H9 (cell line): ENCODE measurements at regions not wholly inside any gene's neighbourhood (a gene's known extent, or its start where the extent isn't known, plus 50 kb on each side); places are given as distances from the start of the nearest gene placed in this dataset.
A peak's percentile ranks its signal among the peaks of the same experiment; 100 is the strongest.

Experiments used
- DNase-seq: peaks from one replicate; pipeline ENCODE4 v3.0.0-alpha.2; 2017
- H2AFZ ChIP-seq: one replicate; pipeline ENCODE4 v1.6.1; 2013; ENCODE audit warnings: mild to moderate bottlenecking, low read length, control low read depth, moderate library complexity
- H2AK5ac ChIP-seq: 2 replicates; pipeline ENCODE4 v1.6.1; 2013; ENCODE audit warnings: low read length, control low read depth, mixed read lengths; ENCODE audit not compliant: insufficient read length
- H2BK120ac ChIP-seq: one replicate; pipeline ENCODE4 v1.6.1; 2013; ENCODE audit warnings: low read depth, mild to moderate bottlenecking, low read length, control low read depth, inconsistent platforms; ENCODE audit not compliant: poor library complexity, severe bottlenecking
- H2BK12ac ChIP-seq: 2 replicates; pipeline ENCODE4 v1.6.1; 2013; ENCODE audit warnings: low read length, control low read depth, mixed read lengths, low read depth; ENCODE audit not compliant: insufficient read length
- H2BK15ac ChIP-seq: 2 replicates; pipeline ENCODE4 v1.6.1; 2013; ENCODE audit warnings: low read depth, low read length, control low read depth
- H2BK20ac ChIP-seq: one replicate; pipeline ENCODE4 v1.6.1; 2013; ENCODE audit warnings: low read depth, mild to moderate bottlenecking, low read length, control low read depth, inconsistent platforms; ENCODE audit not compliant: poor library complexity, severe bottlenecking
- H2BK5ac ChIP-seq: 2 replicates; pipeline ENCODE4 v1.6.1; 2013; ENCODE audit warnings: low read length, control low read depth, mixed read lengths; ENCODE audit not compliant: insufficient read length
- H3K14ac ChIP-seq: 2 replicates; pipeline ENCODE4 v1.6.1; 2013; ENCODE audit warnings: low read length, control low read depth; ENCODE audit not compliant: insufficient read depth
- H3K18ac ChIP-seq: 2 replicates; pipeline ENCODE4 v1.6.1; 2013; ENCODE audit warnings: low read depth, mild to moderate bottlenecking, mixed read lengths, low read length, control low read depth; ENCODE audit not compliant: insufficient read length
- H3K23ac ChIP-seq: 2 replicates; pipeline ENCODE4 v1.6.1; 2013; ENCODE audit warnings: low read length, control low read depth, mixed read lengths, low read depth; ENCODE audit not compliant: insufficient read length
- H3K23me2 ChIP-seq: 2 replicates; pipeline ENCODE4 v1.6.1; 2013; ENCODE audit warnings: low read depth, mild to moderate bottlenecking, mixed read lengths, low read length, control low read depth; ENCODE audit not compliant: insufficient read length, poor library complexity, severe bottlenecking
- H3K27ac ChIP-seq: 2 replicates; pipeline ENCODE4 v1.5.1; 2013; ENCODE audit warnings: low read length, control low read depth, mixed read lengths, low read depth; ENCODE audit not compliant: insufficient read length
- H3K27me3 ChIP-seq: 2 replicates; pipeline ENCODE4 v1.6.1; 2013; ENCODE audit warnings: low read length, control low read depth, inconsistent platforms; ENCODE audit not compliant: insufficient read depth
- H3K4ac ChIP-seq: 2 replicates; pipeline ENCODE4 v1.6.1; 2013; ENCODE audit warnings: low read depth, mild to moderate bottlenecking, control low read depth, inconsistent platforms, low read length, moderate library complexity
- H3K4me1 ChIP-seq: 2 replicates; pipeline ENCODE4 v1.6.1; 2013; ENCODE audit warnings: low read length, control low read depth, inconsistent platforms; ENCODE audit not compliant: insufficient read depth
- H3K4me2 ChIP-seq: 2 replicates; pipeline ENCODE4 v1.6.1; 2013; ENCODE audit warnings: low read length, control low read depth, mixed read lengths; ENCODE audit not compliant: insufficient read length, insufficient read depth
- H3K56ac ChIP-seq: 2 replicates; pipeline ENCODE4 v1.6.1; 2013; ENCODE audit warnings: low read depth, mild to moderate bottlenecking, mixed read lengths, low read length, control low read depth; ENCODE audit not compliant: insufficient read length
- H3K79me1 ChIP-seq: 2 replicates; pipeline ENCODE4 v1.6.1; 2013; ENCODE audit warnings: low read depth, mild to moderate bottlenecking, moderate library complexity, low read length, control low read depth, inconsistent platforms; ENCODE audit not compliant: insufficient read depth, poor library complexity, severe bottlenecking
- H3K79me2 ChIP-seq: 2 replicates; pipeline ENCODE4 v1.6.1; 2013; ENCODE audit warnings: low read length, control low read depth, inconsistent platforms; ENCODE audit not compliant: insufficient read depth
- H3K9ac ChIP-seq: 2 replicates; pipeline ENCODE4 v1.6.1; 2013; ENCODE audit warnings: low read length, control low read depth, mixed read lengths; ENCODE audit not compliant: insufficient read length; ENCODE audit errors: extremely low read depth
- H3K9me3 ChIP-seq: one replicate; pipeline ENCODE4 v1.6.1; 2013; ENCODE audit warnings: low read depth, low read length, inconsistent platforms; ENCODE audit not compliant: control insufficient read depth
- H3T11ph ChIP-seq: one replicate; pipeline ENCODE4 v1.6.1; 2013; ENCODE audit warnings: mild to moderate bottlenecking, low read length, control low read depth, inconsistent platforms
- H4K20me1 ChIP-seq: one replicate; pipeline ENCODE4 v1.6.1; 2013; ENCODE audit not compliant: control insufficient read depth, insufficient read length, insufficient read depth
- H4K5ac ChIP-seq: 2 replicates; pipeline ENCODE4 v1.6.1; 2013; ENCODE audit warnings: low read depth, mild to moderate bottlenecking, mixed read lengths, low read length, control low read depth; ENCODE audit not compliant: insufficient read length
- H4K8ac ChIP-seq: replicated peaks from 2 replicates; pipeline ENCODE4 v1.6.1; 2013; ENCODE audit warnings: low read length, control low read depth, mixed read lengths, low read depth; ENCODE audit not compliant: insufficient read length
- H4K91ac ChIP-seq: 2 replicates; pipeline ENCODE4 v1.6.1; 2013; ENCODE audit warnings: low read depth, mild to moderate bottlenecking, moderate library complexity, mixed read lengths, low read length, control low read depth; ENCODE audit not compliant: insufficient read length
- H3K27ac Mint-ChIP-seq, 3 experiments: 2 replicates in 2 of 3; 3 replicates in 1 of 3; pipeline ENCODE4 v1.8.0; 2020 to 2021; ENCODE audit warnings: mixed read lengths in 3 of 3, mild to moderate bottlenecking in 1 of 3, moderate library complexity in 1 of 3
- H3K27me3 Mint-ChIP-seq: 2 replicates; pipeline ENCODE4 v1.8.0; 2021; ENCODE audit warnings: low read depth, mild to moderate bottlenecking, moderate library complexity, mixed read lengths
- H3K36me3 Mint-ChIP-seq, 3 experiments: 2 replicates in 2 of 3; 3 replicates in 1 of 3; pipeline ENCODE4 v1.8.0; 2020 to 2021; ENCODE audit warnings: low read depth in 3 of 3, mixed read lengths in 3 of 3; ENCODE audit not compliant: insufficient read depth in 1 of 3
- H3K4me1 Mint-ChIP-seq, 2 experiments: 2 replicates each; pipeline ENCODE4 v1.8.0; 2020; ENCODE audit warnings: mixed read lengths in 2 of 2
- H3K4me3 Mint-ChIP-seq, 2 experiments: 2 replicates in 1 of 2; 3 replicates in 1 of 2; pipeline ENCODE4 v1.8.0; 2020 to 2021; ENCODE audit warnings: mild to moderate bottlenecking in 2 of 2, mixed read lengths in 2 of 2, moderate library complexity in 1 of 2
- H3K9me3 Mint-ChIP-seq, 2 experiments: 2 replicates in 1 of 2; 3 replicates in 1 of 2; pipeline ENCODE4 v1.8.0; 2020; ENCODE audit warnings: mild to moderate bottlenecking in 2 of 2, mixed read lengths in 2 of 2, moderate library complexity in 1 of 2
- CTCF ChIP-seq: fragments of 200-600 bp; sonication (generic); conservative IDR thresholded peaks from 3 replicates; pipeline ENCODE4 v1.8.0; 2021; ENCODE audit warnings: antibody characterized with exemption, mild to moderate bottlenecking
- WGBS: extraction: QIAGEN DNeasy Blood & Tissue Kit; methylation state at CpG from one replicate; pipeline ENCODE4 v1.1.7; 2013; ENCODE audit warnings: missing lambda C conversion rate, low lambda C conversion rate, mixed read lengths; ENCODE audit not compliant: insufficient read length; ENCODE audit errors: extremely low coverage; 5-methylcytosine and 5-hydroxymethylcytosine counted together

DNA sequence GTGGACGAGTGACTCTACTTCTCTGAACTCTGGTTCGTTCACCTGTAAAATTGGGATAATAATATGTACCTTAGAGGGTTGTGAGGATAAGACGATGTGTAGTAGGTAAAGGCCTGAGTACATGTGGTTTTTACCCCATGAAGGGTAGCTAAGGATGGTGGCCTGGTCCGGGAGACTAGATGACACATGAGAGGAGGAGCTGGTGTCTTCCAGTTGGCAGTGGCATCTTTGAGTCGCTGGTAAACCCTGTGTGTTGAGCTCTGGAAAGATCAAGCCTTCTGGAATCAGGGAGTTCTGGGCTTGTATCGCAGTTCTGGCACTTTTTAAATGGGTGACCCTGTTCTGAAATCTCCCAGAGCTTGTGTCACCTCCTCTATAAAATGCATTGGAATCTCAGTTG, 166.4 kb upstream of the ZNF618 start:
- Mint-ChIP-seq H3K4me3 (no peak overlapping the region), H3K36me3 (peaks cover 3 to 16% (median 10%) of the 10 kb centered on the region in 3 experiments; a peak in 5 of 7 replicates), H3K9me3 (peaks cover 11 to 24% of the 10 kb centered on the region in 2 experiments), H3K27ac (peak overlapping the region in 1 of 3 experiments; percentile 36; a peak in 1 of 7 replicates), H3K27me3 (peaks cover 18% of the 10 kb centered on the region), H3K4me1 (peaks cover 19 to 23% of the 10 kb centered on the region in 2 experiments)
- H3T11ph ChIP-seq = no peak overlapping the region
- H3K23ac ChIP-seq = no peak overlapping the region
- H3K27me3 ChIP-seq = peaks cover 2% of the 10 kb centered on the region; the same call in 1 of the 2 replicates
- no peak overlapping the region for H3K4me2 ChIP-seq
- no peak overlapping the region for H2BK5ac ChIP-seq
- H2BK120ac ChIP-seq = no peak overlapping the region
- H3K56ac ChIP-seq = no peak overlapping the region
- DNase-seq = peak; percentile 1
- no CpG with 5 or more reads among the region's 6 CpGs for WGBS
- H3K23me2 ChIP-seq = no peaks in the 10 kb centered on the region
- H3K4ac ChIP-seq = no peak overlapping the region
- no peak overlapping the region for H4K8ac ChIP-seq
- H2BK20ac ChIP-seq = no peak overlapping the region
- no peak overlapping the region for H3K9ac ChIP-seq
- H2AFZ ChIP-seq = no peak overlapping the region
- TF ChIP-seq CTCF = no peak
- no peaks in the 10 kb centered on the region for H3K79me1 ChIP-seq
- no peak overlapping the region for H3K27ac ChIP-seq
- H3K79me2 ChIP-seq = no peaks in the 10 kb centered on the region
- peaks cover 18% of the 10 kb centered on the region; the same call in 1 of the 2 replicates for H3K4me1 ChIP-seq
- H4K5ac ChIP-seq = no peak overlapping the region
- H2AK5ac ChIP-seq = no peak overlapping the region
- H2BK12ac ChIP-seq = no peak overlapping the region
- no peaks in the 10 kb centered on the region for H3K9me3 ChIP-seq
- no peak overlapping the region for H2BK15ac ChIP-seq
- no peaks in the 10 kb centered on the region for H4K20me1 ChIP-seq
- no peak overlapping the region for H4K91ac ChIP-seq
- no peak overlapping the region for H3K14ac ChIP-seq
- no peak overlapping the region for H3K18ac ChIP-seq
